Activated CD4-positive, alpha-beta memory T cell treated with anti-CD3 and anti-CD28 coated beads for 36 hours (primary cell): ENCODE measurements at regions not wholly inside any gene's neighbourhood (a gene's known extent, or its start where the extent isn't known, plus 50 kb on each side); places are given as distances from the start of the nearest gene placed in this dataset.
"Not testable (repeated sequence)": the region's sequence is repeated elsewhere in the genome, so short reads cannot be mapped to it uniquely, and the experiment has no call there.

Experiments
- CTCF ChIA-PET: fragments of 350-600 bp; sonication (Branson Sonifier 250); formaldehyde crosslinking; loops from one replicate; lab custom pipeline; 2021; ENCODE audit warnings: antibody characterized with exemption, inconsistent platforms; lab: Charles Lee
- POLR2A ChIA-PET: fragments of 350-600 bp; sonication (Branson Sonifier 250); formaldehyde crosslinking; loops from one replicate; lab custom pipeline; 2021; ENCODE audit warnings: antibody characterized with exemption; lab: Charles Lee
- DNase-seq: peaks from one replicate; pipeline ENCODE4 v3.0.0-alpha.2; 2020
- H3K27ac Mint-ChIP-seq: one replicate; pipeline ENCODE4 v1.8.0; 2021; ENCODE audit warnings: mixed read lengths
- H3K27me3 Mint-ChIP-seq: one replicate; pipeline ENCODE4 v1.8.0; 2021; ENCODE audit warnings: mixed read lengths
- H3K36me3 Mint-ChIP-seq: one replicate; pipeline ENCODE4 v1.8.0; 2021; ENCODE audit warnings: mixed read lengths
- H3K4me1 Mint-ChIP-seq: one replicate; pipeline ENCODE4 v1.8.0; 2021; ENCODE audit warnings: low read depth, mixed read lengths
- H3K4me3 Mint-ChIP-seq: one replicate; pipeline ENCODE4 v1.8.0; 2021; ENCODE audit warnings: mild to moderate bottlenecking, mixed read lengths
- H3K9me3 Mint-ChIP-seq: one replicate; pipeline ENCODE4 v1.8.0; 2021; ENCODE audit warnings: mixed read lengths
- intact Hi-C: fragments of 100-400 bp; cut with micrococcal nuclease; formaldehyde crosslinking; loops from one replicate; pipeline ENCODE4 v1.15.1; 2023

- no peak for DNase-seq
- no peaks in the 10 kb centered on the region for H3K36me3 Mint-ChIP-seq
- POLR2A ChIA-PET: no interaction called here
- peaks cover 13% of the 10 kb centered on the region for H3K9me3 Mint-ChIP-seq
- no peak overlapping the region for H3K4me3 Mint-ChIP-seq
- no peaks in the 10 kb centered on the region for H3K27me3 Mint-ChIP-seq
- H3K4me1 Mint-ChIP-seq: no peaks in the 10 kb centered on the region
- CTCF ChIA-PET: no interaction called here
- H3K27ac Mint-ChIP-seq: no peak overlapping the region
- intact Hi-C loops: no loop called here
Observed at GRCh38 chr6:165159460-165159859, 149.9 kb downstream of the C6orf118 start.

GRCh38 chr6:165146456-165146855 is 162.9 kb downstream of the C6orf118 start:
- intact Hi-C loops: no loop called here
- POLR2A ChIA-PET: no interaction called here
- CTCF ChIA-PET: interaction anchor here (0.6 kb wide), 1 partner anchor 848 kb away, joined by 6 read pairs; no protein-coding TSS in a partner anchor
- Mint-ChIP-seq H3K27ac (no peak overlapping the region), H3K9me3 (peaks cover 6% of the 10 kb centered on the region), H3K4me1 (no peaks in the 10 kb centered on the region), H3K27me3 (no peaks in the 10 kb centered on the region), H3K36me3 (no peaks in the 10 kb centered on the region), H3K4me3 (no peak overlapping the region)
- DNase-seq: no peak

GRCh38 chr6:165135889-165136288 is 173.5 kb downstream of the C6orf118 start:
- POLR2A ChIA-PET: no interaction called here
- no peak overlapping the region for H3K4me3 Mint-ChIP-seq

GRCh38 chr6:165129086-165129485 is 180.3 kb downstream of the C6orf118 start:
- no peak for DNase-seq
- H3K27me3 Mint-ChIP-seq: no peaks in the 10 kb centered on the region
- H3K9me3 Mint-ChIP-seq: peaks cover 11% of the 10 kb centered on the region
- no peak overlapping the region for H3K27ac Mint-ChIP-seq
- no peak overlapping the region for H3K4me3 Mint-ChIP-seq
- no peaks in the 10 kb centered on the region for H3K36me3 Mint-ChIP-seq
- intact Hi-C loops: no loop called here
- POLR2A ChIA-PET: no interaction called here
- CTCF ChIA-PET: no interaction called here
- H3K4me1 Mint-ChIP-seq: no peaks in the 10 kb centered on the region

More at GRCh38 chr6:165135889-165136288, 173.5 kb downstream of the C6orf118 start:
- Mint-ChIP-seq H3K9me3 (peaks cover 18% of the 10 kb centered on the region), H3K27me3 (no peaks in the 10 kb centered on the region), H3K27ac (no peak overlapping the region), H3K36me3 (no peaks in the 10 kb centered on the region), H3K4me1 (no peaks in the 10 kb centered on the region)
- DNase-seq: no peak
- intact Hi-C loops: no loop called here
- CTCF ChIA-PET: no interaction called here

- POLR2A ChIA-PET, CTCF ChIA-PET, H3K36me3 Mint-ChIP-seq, H3K4me1 Mint-ChIP-seq, H3K4me3 Mint-ChIP-seq, intact Hi-C loops, DNase-seq, H3K27me3 Mint-ChIP-seq, H3K27ac Mint-ChIP-seq: not testable (repeated sequence)
- peaks cover 11% of the 10 kb centered on the region for H3K9me3 Mint-ChIP-seq
Observed at GRCh38 chr6:165127743-165128142, 181.7 kb downstream of the C6orf118 start.

- H3K36me3 Mint-ChIP-seq, POLR2A ChIA-PET, H3K4me3 Mint-ChIP-seq, H3K27ac Mint-ChIP-seq, H3K27me3 Mint-ChIP-seq, DNase-seq, H3K4me1 Mint-ChIP-seq, intact Hi-C loops, CTCF ChIA-PET: not testable (repeated sequence)
- peaks cover 11% of the 10 kb centered on the region for H3K9me3 Mint-ChIP-seq
Observed at GRCh38 chr6:165124681-165125080, 184.7 kb downstream of the C6orf118 start.

- POLR2A ChIA-PET: no interaction called here
- intact Hi-C loops: no loop called here
- DNase-seq: no peak
- H3K27ac Mint-ChIP-seq: no peak overlapping the region
- H3K4me3 Mint-ChIP-seq: no peak overlapping the region
- no peaks in the 10 kb centered on the region for H3K4me1 Mint-ChIP-seq
- peaks cover 10% of the 10 kb centered on the region for H3K9me3 Mint-ChIP-seq
- H3K27me3 Mint-ChIP-seq: no peaks in the 10 kb centered on the region
- CTCF ChIA-PET: no interaction called here
- H3K36me3 Mint-ChIP-seq: no peaks in the 10 kb centered on the region
Observed at GRCh38 chr6:165119231-165120020, 190.0 kb downstream of the C6orf118 start.

GRCh38 chr6:165118736-165119135 is 190.7 kb downstream of the C6orf118 start:
- Mint-ChIP-seq H3K9me3 (peaks cover 16% of the 10 kb centered on the region), H3K4me3 (no peak overlapping the region), H3K4me1 (no peaks in the 10 kb centered on the region), H3K27me3 (no peaks in the 10 kb centered on the region), H3K27ac (no peak overlapping the region), H3K36me3 (no peaks in the 10 kb centered on the region)
- POLR2A ChIA-PET: no interaction called here
- intact Hi-C loops: no loop called here
- DNase-seq: no peak
- CTCF ChIA-PET: no interaction called here

GRCh38 chr6:165117806-165118205 is 191.6 kb downstream of the C6orf118 start:
- Mint-ChIP-seq H3K4me3 (no peak overlapping the region), H3K36me3 (no peaks in the 10 kb centered on the region), H3K27ac (no peak overlapping the region), H3K4me1 (no peaks in the 10 kb centered on the region), H3K27me3 (no peaks in the 10 kb centered on the region), H3K9me3 (peaks cover 17% of the 10 kb centered on the region)
- DNase-seq: no peak
- CTCF ChIA-PET: no interaction called here
- POLR2A ChIA-PET: no interaction called here
- intact Hi-C loops: no loop called here

- Mint-ChIP-seq H3K9me3 (peaks cover 20% of the 10 kb centered on the region), H3K36me3 (no peaks in the 10 kb centered on the region), H3K4me1 (no peaks in the 10 kb centered on the region), H3K27ac (no peak overlapping the region), H3K4me3 (no peak overlapping the region), H3K27me3 (no peaks in the 10 kb centered on the region)
- intact Hi-C loops: no loop called here
- ChIA-PET POLR2A (no interaction called here), CTCF (no interaction called here)
- no peak for DNase-seq
Observed at GRCh38 chr6:165117121-165117520, 192.3 kb downstream of the C6orf118 start.

- Mint-ChIP-seq H3K27ac (no peak overlapping the region), H3K9me3 (peaks cover 19% of the 10 kb centered on the region), H3K27me3 (no peaks in the 10 kb centered on the region), H3K4me1 (no peaks in the 10 kb centered on the region), H3K36me3 (no peaks in the 10 kb centered on the region), H3K4me3 (no peak overlapping the region)
- intact Hi-C loops: no loop called here
- ChIA-PET POLR2A (no interaction called here), CTCF (no interaction called here)
- DNase-seq: no peak
Observed at GRCh38 chr6:165110860-165111259, 198.5 kb downstream of the C6orf118 start.

- Mint-ChIP-seq H3K27me3 (no peaks in the 10 kb centered on the region), H3K4me1 (no peaks in the 10 kb centered on the region), H3K27ac (no peak overlapping the region), H3K9me3 (peaks cover 11% of the 10 kb centered on the region), H3K4me3 (no peak overlapping the region), H3K36me3 (no peaks in the 10 kb centered on the region)
- intact Hi-C loops: no loop called here
- no peak for DNase-seq
- ChIA-PET POLR2A (no interaction called here), CTCF (no interaction called here)
Observed at GRCh38 chr6:165109011-165109410, 200.4 kb downstream of the C6orf118 start.

GRCh38 chr6:165106261-165106660 is 203.1 kb downstream of the C6orf118 start:
- no peaks in the 10 kb centered on the region for H3K36me3 Mint-ChIP-seq
- no peak overlapping the region for H3K27ac Mint-ChIP-seq
- H3K27me3 Mint-ChIP-seq: no peaks in the 10 kb centered on the region
- DNase-seq: no peak
- H3K4me1 Mint-ChIP-seq: no peaks in the 10 kb centered on the region
- intact Hi-C loops: no loop called here
- no peak overlapping the region for H3K4me3 Mint-ChIP-seq
- H3K9me3 Mint-ChIP-seq: no peaks in the 10 kb centered on the region
- POLR2A ChIA-PET: no interaction called here
- CTCF ChIA-PET: no interaction called here
